Transverse colon (tissue), 4 donors: ENCODE measurements at regions not wholly inside any gene's neighbourhood (a gene's known extent, or its start where the extent isn't known, plus 50 kb on each side); places are given as distances from the start of the nearest gene placed in this dataset.

Source experiments
- DNase-seq: peaks from one replicate; pipeline ENCODE4 v3.0.0-alpha.2; 2019
- H3K27ac ChIP-seq, 4 donors: fragments of 200-600 bp; sonication (generic); 2 replicates each; pipeline ENCODE4 v1.5.1; 2016 to 2018; ENCODE audit warnings: inconsistent platforms in 4 of 4
- H3K27me3 ChIP-seq: fragments of 200-600 bp; sonication (generic); 2 replicates; pipeline ENCODE4 v1.5.1; 2017; ENCODE audit warnings: inconsistent platforms
- H3K36me3 ChIP-seq, 4 donors: fragments of 200-600 bp; sonication (generic); 2 replicates each; pipeline ENCODE4 v1.5.1; 2017 to 2019; ENCODE audit warnings: inconsistent platforms in 4 of 4
- H3K4me1 ChIP-seq, 4 donors: fragments of 200-600 bp; sonication (generic); 2 replicates each; pipeline ENCODE4 v1.5.1; 2017 to 2020; ENCODE audit warnings: inconsistent platforms in 4 of 4
- H3K4me3 ChIP-seq, 4 donors: fragments of 200-600 bp; sonication (generic); 1 replicate in 1 of 4; 2 replicates in 3 of 4; pipeline versions ENCODE4 v1.5.1 to v1.6.1; 2017 to 2019; ENCODE audit warnings: inconsistent platforms in 4 of 4
- H3K9me3 ChIP-seq, 2 donors: fragments of 200-600 bp; sonication (generic); 2 replicates each; pipeline ENCODE4 v1.5.1; 2017 to 2019; ENCODE audit warnings: inconsistent platforms in 2 of 2
- EP300 ChIP-seq: sonication (generic); formaldehyde crosslinking; IDR thresholded peaks from one replicate; pipeline ENCODE4 v1.6.1; 2017; ENCODE audit warnings: antibody characterized with exemption, low read depth
- POLR2A ChIP-seq: fragments of 450-650 bp; IDR thresholded peaks from one replicate; pipeline ENCODE4 v1.6.1; 2016; ENCODE audit warnings: antibody characterized with exemption, mild to moderate bottlenecking, moderate library complexity
- POLR2AphosphoS5 ChIP-seq, 3 donors: sonication (generic); formaldehyde crosslinking; IDR thresholded peaks; one replicate each; pipeline ENCODE4 v1.6.1; 2016; ENCODE audit warnings: antibody characterized with exemption in 3 of 3
- WGBS, 2 donors: methylation state at CpG; one replicate each; pipeline ENCODE4 v1.1.5; 2018; ENCODE audit warnings: low coverage in 1 of 2; 5-methylcytosine and 5-hydroxymethylcytosine counted together
- in situ Hi-C, 4 donors: fragments of 200-750 bp; cut with MboI; loops; one replicate each; pipeline versions ENCODE4 v1.15.0 to v1.15.1; 2017; ENCODE audit warnings: low sequenced_read_pairs in 3 of 4, low pct_ligation_motif_present in 1 of 4, low pct_unique_long_range_greater_than_20kb in 1 of 4
- intact Hi-C: fragments of 100-400 bp; cut with DNase I; formaldehyde crosslinking; loops from one replicate; pipeline ENCODE4 v1.15.1; 2023; ENCODE audit warnings: low total_unique reads
- TF ChIP-seq, protein P1 (sequence below), 5 experiments: fragments of 200-600 bp in 3 of 5; fragments of 450-650 bp in 2 of 5; sonication (generic) in 3 of 5; IDR thresholded peaks; 1 replicate in 2 of 5; 2 replicates in 3 of 5; pipeline ENCODE4 v1.5.1; 2016 to 2017; ENCODE audit warnings: antibody characterized with exemption in 5 of 5, inconsistent platforms in 3 of 5, mild to moderate bottlenecking in 2 of 5, moderate library complexity in 1 of 5

GRCh38 chr7:108860615-108861014 is 290.9 kb downstream of the DNAJB9 start:
- Histone ChIP-seq H3K4me3 (no peak overlapping the region), H3K36me3 (no peaks in the 10 kb centered on the region), H3K4me1 (no peaks in the 10 kb centered on the region), H3K9me3 (peaks cover 0 to 6% of the 10 kb centered on the region in 2 donors), H3K27ac (no peak overlapping the region), H3K27me3 (no peaks in the 10 kb centered on the region)
- intact Hi-C loops = no loop called here
- no peak for TF ChIP-seq POLR2A
- no peak for TF ChIP-seq EP300
- TF ChIP-seq, protein P1, sequence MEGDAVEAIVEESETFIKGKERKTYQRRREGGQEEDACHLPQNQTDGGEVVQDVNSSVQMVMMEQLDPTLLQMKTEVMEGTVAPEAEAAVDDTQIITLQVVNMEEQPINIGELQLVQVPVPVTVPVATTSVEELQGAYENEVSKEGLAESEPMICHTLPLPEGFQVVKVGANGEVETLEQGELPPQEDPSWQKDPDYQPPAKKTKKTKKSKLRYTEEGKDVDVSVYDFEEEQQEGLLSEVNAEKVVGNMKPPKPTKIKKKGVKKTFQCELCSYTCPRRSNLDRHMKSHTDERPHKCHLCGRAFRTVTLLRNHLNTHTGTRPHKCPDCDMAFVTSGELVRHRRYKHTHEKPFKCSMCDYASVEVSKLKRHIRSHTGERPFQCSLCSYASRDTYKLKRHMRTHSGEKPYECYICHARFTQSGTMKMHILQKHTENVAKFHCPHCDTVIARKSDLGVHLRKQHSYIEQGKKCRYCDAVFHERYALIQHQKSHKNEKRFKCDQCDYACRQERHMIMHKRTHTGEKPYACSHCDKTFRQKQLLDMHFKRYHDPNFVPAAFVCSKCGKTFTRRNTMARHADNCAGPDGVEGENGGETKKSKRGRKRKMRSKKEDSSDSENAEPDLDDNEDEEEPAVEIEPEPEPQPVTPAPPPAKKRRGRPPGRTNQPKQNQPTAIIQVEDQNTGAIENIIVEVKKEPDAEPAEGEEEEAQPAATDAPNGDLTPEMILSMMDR (IDR thresholded peaks at IDR 0.05) = no peak
- no peak for TF ChIP-seq POLR2AphosphoS5 (IDR thresholded peaks at IDR 0.05)
- no peak for DNase-seq
- in situ Hi-C loops = no loop called here

DNA sequence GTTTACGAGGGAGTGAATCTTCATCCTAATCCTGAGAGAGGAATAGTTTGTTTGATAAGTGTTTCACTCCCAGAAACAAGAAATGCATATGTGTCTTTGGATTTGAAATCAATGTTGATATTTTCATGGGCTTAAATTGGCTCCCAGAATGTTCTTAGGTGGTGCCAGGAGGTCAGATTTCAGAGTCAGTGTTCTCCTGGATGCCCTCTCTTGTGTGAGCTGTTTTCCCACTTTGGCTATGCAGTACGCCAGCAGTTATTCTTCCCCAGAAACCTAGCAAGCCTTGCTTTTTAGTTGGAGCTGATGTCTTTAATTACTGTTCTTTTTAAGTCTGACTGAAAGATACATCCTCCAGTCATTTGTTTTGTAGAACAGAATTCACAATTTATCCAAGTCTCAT is 291.4 kb downstream of the DNAJB9 start:
- H3K4me3 ChIP-seq = no peak overlapping the region
- peaks cover 0 to 6% of the 10 kb centered on the region in 2 donors for H3K9me3 ChIP-seq
- no peak for DNase-seq
- intact Hi-C loops (no loop called here), in situ Hi-C loops (no loop called here)
- 80 to 86% methylated on average over 1 of the region's 2 CpGs for WGBS, 2 donors
- no peaks in the 10 kb centered on the region for H3K27me3 ChIP-seq
- no peaks in the 10 kb centered on the region for H3K36me3 ChIP-seq
- H3K27ac ChIP-seq = no peak overlapping the region
- no peaks in the 10 kb centered on the region for H3K4me1 ChIP-seq
- TF ChIP-seq, protein P1 (IDR thresholded peaks at IDR 0.05) = no peak
- TF ChIP-seq POLR2A (no peak), EP300 (no peak), POLR2AphosphoS5 (IDR thresholded peaks at IDR 0.05) (no peak)

- no peaks in the 10 kb centered on the region for H3K4me1 ChIP-seq
- no peak overlapping the region for H3K27ac ChIP-seq
- no peak overlapping the region for H3K4me3 ChIP-seq
- H3K36me3 ChIP-seq = no peaks in the 10 kb centered on the region
- TF ChIP-seq POLR2AphosphoS5 (IDR thresholded peaks at IDR 0.05) (no peak), EP300 (no peak), POLR2A (no peak)
- TF ChIP-seq, protein P1 (IDR thresholded peaks at IDR 0.05) = no peak
- no peaks in the 10 kb centered on the region for H3K27me3 ChIP-seq
- intact Hi-C loops = no loop called here
- no peak for DNase-seq
- H3K9me3 ChIP-seq = peaks cover 0 to 6% of the 10 kb centered on the region in 2 donors
- in situ Hi-C loops = no loop called here
- 80% methylated on average over 9 of the region's 9 CpGs; no CpG with 5 or more reads in 1 of the 2 donors for WGBS, 2 donors
Observed at GRCh38 chr7:108863227-108863848, 293.7 kb downstream of the DNAJB9 start.

DNA sequence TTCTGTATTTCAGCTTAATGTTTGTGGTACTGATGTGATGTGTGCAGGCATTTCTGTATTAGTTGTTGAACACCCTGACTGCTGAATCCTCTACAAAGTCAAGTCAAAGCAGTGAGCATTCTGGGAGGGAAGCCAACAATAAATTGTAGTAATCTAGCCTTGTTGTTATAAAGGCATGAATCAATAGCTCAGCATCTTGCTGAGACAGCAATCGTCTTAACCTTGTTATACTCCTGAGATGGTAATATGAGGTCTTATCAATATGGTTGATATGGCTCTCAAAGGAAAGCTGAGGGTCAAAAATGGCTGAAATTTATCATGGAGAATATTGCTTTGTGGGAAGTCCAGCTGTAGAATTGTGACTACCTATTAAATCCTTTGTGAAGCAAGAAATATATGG is 299.4 kb downstream of the DNAJB9 start:
- H3K27me3 ChIP-seq = no peaks in the 10 kb centered on the region
- TF ChIP-seq EP300 (no peak), POLR2A (no peak), POLR2AphosphoS5 (IDR thresholded peaks at IDR 0.05) (no peak)
- TF ChIP-seq, protein P1 (IDR thresholded peaks at IDR 0.05) = no peak
- intact Hi-C loops (no loop called here), in situ Hi-C loops (no loop called here)
- H3K4me1 ChIP-seq = no peaks in the 10 kb centered on the region
- DNase-seq = no peak
- H3K4me3 ChIP-seq = no peak overlapping the region
- H3K9me3 ChIP-seq = peaks cover 0 to 10% of the 10 kb centered on the region in 2 donors
- 52 to 86% methylated on average over 1 of the region's 1 CpG for WGBS, 2 donors
- H3K27ac ChIP-seq = no peak overlapping the region
- H3K36me3 ChIP-seq = no peaks in the 10 kb centered on the region
